ENCODE measurements at regions not wholly inside any gene's neighbourhood (a gene's known extent, or its start where the extent isn't known, plus 50 kb on each side); places are given as distances from the start of the nearest gene placed in this dataset.

- no peak for DNase-seq (ENCODE audit: low read depth)
- Histone ChIP-seq H3K27me3 (ENCODE audit: control insufficient read depth, insufficient read depth, low read length) (no peaks in the 10 kb centered on the region), H3K4me3 (ENCODE audit: low read depth, low read length) (no peak overlapping the region), H3K36me3 (ENCODE audit: control insufficient read depth, insufficient read depth, low read length) (no peaks in the 10 kb centered on the region)
- CTCF ChIA-PET, result no interaction called here
- POLR2A ChIA-PET, result no interaction called here
- TF ChIP-seq, protein P1, sequence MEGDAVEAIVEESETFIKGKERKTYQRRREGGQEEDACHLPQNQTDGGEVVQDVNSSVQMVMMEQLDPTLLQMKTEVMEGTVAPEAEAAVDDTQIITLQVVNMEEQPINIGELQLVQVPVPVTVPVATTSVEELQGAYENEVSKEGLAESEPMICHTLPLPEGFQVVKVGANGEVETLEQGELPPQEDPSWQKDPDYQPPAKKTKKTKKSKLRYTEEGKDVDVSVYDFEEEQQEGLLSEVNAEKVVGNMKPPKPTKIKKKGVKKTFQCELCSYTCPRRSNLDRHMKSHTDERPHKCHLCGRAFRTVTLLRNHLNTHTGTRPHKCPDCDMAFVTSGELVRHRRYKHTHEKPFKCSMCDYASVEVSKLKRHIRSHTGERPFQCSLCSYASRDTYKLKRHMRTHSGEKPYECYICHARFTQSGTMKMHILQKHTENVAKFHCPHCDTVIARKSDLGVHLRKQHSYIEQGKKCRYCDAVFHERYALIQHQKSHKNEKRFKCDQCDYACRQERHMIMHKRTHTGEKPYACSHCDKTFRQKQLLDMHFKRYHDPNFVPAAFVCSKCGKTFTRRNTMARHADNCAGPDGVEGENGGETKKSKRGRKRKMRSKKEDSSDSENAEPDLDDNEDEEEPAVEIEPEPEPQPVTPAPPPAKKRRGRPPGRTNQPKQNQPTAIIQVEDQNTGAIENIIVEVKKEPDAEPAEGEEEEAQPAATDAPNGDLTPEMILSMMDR (IDR thresholded peaks at IDR 0.05; ENCODE audit: insufficient read depth, low read depth, low read length), result no peak
These were observed 114.5 kb downstream of the MBL2 start for GRCh38 chr10:52658112-52658511.

- POLR2A ChIA-PET, result no interaction called here
These were observed 113.5 kb downstream of the MBL2 start for GRCh38 chr10:52659085-52659484.

DNA sequence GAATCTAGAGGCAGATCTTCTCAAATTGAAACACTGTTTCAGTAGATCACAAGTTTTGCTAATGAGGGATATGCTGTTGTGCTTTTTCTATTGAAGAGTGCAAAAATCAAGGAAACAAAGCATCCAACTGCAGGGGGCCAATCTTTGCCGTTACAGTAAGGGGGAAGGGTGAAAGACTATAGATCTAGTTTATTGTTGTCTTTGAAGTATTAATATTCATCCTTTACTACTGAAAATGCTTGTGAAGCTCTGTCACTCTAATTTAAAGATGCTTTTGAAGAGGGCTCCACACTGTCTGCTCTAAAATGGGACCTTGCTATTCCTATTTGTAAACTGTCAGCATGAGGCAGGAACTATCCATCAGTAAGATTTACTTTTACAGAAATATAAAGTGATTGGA lies 110.3 kb downstream of the MBL2 start:
- ChIA-PET POLR2A (no interaction called here), CTCF (no interaction called here)
- Histone ChIP-seq H3K4me3 (ENCODE audit: low read depth, low read length) (no peak overlapping the region), H3K27me3 (ENCODE audit: control insufficient read depth, insufficient read depth, low read length) (no peaks in the 10 kb centered on the region), H3K36me3 (ENCODE audit: control insufficient read depth, insufficient read depth, low read length) (no peaks in the 10 kb centered on the region)
- no peak for DNase-seq (ENCODE audit: low read depth)
- TF ChIP-seq, protein P1 (IDR thresholded peaks at IDR 0.05; ENCODE audit: insufficient read depth, low read depth, low read length), result no peak

More at GRCh38 chr10:52659085-52659484, 113.5 kb downstream of the MBL2 start:
- H3K27me3 ChIP-seq (ENCODE audit: control insufficient read depth, insufficient read depth, low read length), result no peaks in the 10 kb centered on the region
- TF ChIP-seq, protein P1 (IDR thresholded peaks at IDR 0.05; ENCODE audit: insufficient read depth, low read depth, low read length), result no peak
- CTCF ChIA-PET, result interaction anchor here (0.6 to 1.2 kb wide), 2 partner anchors 17 to 121 kb away, joined by 3 read pairs; no protein-coding TSS in a partner anchor
- no peak overlapping the region for H3K4me3 ChIP-seq (ENCODE audit: low read depth, low read length)
- H3K36me3 ChIP-seq (ENCODE audit: control insufficient read depth, insufficient read depth, low read length), result no peaks in the 10 kb centered on the region
- no peak for DNase-seq (ENCODE audit: low read depth)

DNA sequence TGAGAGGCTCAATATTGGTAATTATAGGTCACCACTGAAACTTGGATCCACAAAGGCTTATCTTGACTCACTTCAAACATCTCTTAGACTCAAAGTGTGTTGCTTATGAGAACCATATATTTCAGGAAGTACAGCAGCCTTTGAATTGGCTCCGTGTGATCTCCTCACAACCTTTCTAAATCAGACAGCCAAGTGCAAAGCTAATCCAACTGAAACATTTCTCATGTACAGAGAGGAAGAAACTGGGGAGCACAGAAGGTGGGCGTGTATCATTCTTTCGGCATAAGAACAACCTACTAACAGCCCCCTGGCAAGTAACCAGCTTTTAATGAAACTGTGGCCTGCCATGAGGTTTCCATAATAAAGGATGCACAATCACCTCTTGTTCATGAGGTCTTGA lies 109.4 kb downstream of the MBL2 start:
- DNase-seq (ENCODE audit: low read depth), result no peak
- Histone ChIP-seq H3K36me3 (ENCODE audit: control insufficient read depth, insufficient read depth, low read length) (no peaks in the 10 kb centered on the region), H3K27me3 (ENCODE audit: control insufficient read depth, insufficient read depth, low read length) (no peaks in the 10 kb centered on the region), H3K4me3 (ENCODE audit: low read depth, low read length) (no peak overlapping the region)
- ChIA-PET POLR2A (no interaction called here), CTCF (no interaction called here)
- TF ChIP-seq, protein P1 (IDR thresholded peaks at IDR 0.05; ENCODE audit: insufficient read depth, low read depth, low read length), result no peak

- H3K4me3 ChIP-seq (ENCODE audit: low read depth, low read length), result no peak overlapping the region
- TF ChIP-seq, protein P1 (IDR thresholded peaks at IDR 0.05; ENCODE audit: insufficient read depth, low read depth, low read length), result no peak
- CTCF ChIA-PET, result no interaction called here
- no peaks in the 10 kb centered on the region for H3K27me3 ChIP-seq (ENCODE audit: control insufficient read depth, insufficient read depth, low read length)
- H3K36me3 ChIP-seq (ENCODE audit: control insufficient read depth, insufficient read depth, low read length), result no peaks in the 10 kb centered on the region
- DNase-seq (ENCODE audit: low read depth), result no peak
- POLR2A ChIA-PET, result no interaction called here
These were observed 108.0 kb downstream of the MBL2 start for GRCh38 chr10:52664629-52665028.
